Non-pigmented ciliary epithelial cell (primary cell): ENCODE measurements at regions not wholly inside any gene's neighbourhood (a gene's known extent, or its start where the extent isn't known, plus 50 kb on each side); places are given as distances from the start of the nearest gene placed in this dataset.

Source experiments
- DNase-seq: peaks from one replicate; pipeline ENCODE4 v3.0.0-alpha.2; 2010; ENCODE audit warnings: low read depth

DNA sequence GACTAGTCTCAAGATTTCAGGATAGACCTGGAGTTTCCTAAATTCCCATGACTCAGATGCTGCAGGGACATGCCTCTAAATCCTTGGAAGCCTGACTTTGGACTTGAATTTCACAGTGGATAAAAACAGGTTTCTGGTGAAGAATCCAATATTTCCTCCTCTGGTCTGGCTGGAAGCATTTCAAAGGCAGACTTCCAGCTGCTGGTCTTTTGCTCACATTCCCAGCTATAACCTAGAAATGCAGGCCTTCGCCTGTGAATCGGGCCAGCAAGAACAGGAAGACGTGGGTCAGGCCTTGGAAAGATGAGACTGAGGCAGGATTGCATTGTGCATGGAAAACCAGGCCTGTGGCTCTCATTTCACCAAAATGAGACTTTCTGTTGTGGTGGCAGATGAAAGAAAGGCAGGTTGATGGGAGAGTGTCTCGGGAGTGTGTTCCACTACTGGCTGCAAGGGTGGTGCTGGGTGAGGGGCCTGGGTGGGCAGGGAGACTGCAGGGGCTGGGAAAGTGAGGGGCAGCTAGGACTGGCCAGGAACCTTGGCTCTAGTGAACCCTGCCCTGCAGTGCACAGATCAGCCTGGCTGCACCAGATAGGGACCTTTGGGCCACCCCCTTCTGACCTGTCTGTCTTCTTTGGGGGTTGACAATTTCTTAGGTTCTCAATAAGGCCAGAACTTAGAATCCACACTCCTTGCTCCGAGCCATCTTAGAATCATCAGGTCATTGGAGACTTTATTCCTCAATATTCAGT, 488.8 kb upstream of the MKI67 start:
- no peak for DNase-seq

DNA sequence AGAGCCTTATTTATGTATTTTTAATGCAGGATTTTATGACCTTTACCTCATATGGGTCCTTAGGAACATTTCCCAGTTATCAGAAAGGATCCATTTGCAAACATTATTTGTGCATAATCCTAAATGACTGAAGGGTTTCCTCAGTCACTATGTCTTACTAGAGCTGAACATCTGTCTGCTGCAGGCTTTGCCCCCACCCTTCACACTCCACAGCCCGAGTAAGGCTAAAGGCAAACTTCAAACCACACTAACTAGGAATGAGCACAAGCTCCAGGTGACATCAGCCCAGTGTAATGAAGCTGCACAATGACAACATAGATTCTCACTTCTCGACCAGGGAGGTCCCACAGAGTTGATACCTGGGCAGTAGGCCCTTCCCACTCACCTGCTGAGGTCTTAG, 491.3 kb upstream of the MKI67 start:
- no peak for DNase-seq

DNA sequence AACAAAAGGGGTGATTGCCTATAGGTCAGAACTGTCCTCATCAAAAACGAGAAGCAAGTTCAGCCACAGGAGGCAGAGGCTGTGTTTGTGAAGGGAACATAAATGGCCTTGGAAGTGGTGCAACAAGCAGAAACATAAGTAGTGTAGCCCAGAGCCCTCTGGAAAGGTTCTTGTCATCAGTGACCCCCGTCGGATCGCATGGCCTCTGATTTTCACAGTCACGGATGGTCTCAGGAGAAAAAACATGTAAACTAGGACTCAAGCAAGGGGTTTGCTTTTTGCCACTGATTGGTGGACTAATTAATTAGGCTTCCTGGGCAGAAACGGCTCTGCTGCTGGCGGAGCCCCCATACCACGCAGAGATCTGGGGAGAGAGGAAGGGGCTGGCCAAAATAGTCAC, 496.5 kb upstream of the MKI67 start:
- no peak for DNase-seq

DNA sequence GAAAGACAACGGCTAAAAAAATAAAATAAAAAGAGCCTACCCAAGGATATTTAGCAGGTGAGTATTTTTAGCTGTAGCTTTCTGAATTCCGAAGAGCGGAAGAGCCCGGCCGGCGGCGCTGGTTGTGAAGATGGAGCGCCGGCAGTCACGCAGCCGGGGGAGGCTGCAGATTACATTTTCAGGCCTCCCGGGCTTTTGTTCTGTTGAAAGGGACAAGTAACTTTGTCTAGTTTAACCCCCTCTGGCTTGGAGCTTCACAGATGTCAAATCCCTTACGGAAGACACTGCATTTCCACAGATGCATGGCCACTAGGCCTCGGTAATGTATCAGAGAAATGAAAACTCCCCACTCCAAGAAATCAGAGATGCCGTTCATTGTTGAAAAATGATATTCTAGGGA, 497.6 kb upstream of the MKI67 start:
- no peak for DNase-seq

DNA sequence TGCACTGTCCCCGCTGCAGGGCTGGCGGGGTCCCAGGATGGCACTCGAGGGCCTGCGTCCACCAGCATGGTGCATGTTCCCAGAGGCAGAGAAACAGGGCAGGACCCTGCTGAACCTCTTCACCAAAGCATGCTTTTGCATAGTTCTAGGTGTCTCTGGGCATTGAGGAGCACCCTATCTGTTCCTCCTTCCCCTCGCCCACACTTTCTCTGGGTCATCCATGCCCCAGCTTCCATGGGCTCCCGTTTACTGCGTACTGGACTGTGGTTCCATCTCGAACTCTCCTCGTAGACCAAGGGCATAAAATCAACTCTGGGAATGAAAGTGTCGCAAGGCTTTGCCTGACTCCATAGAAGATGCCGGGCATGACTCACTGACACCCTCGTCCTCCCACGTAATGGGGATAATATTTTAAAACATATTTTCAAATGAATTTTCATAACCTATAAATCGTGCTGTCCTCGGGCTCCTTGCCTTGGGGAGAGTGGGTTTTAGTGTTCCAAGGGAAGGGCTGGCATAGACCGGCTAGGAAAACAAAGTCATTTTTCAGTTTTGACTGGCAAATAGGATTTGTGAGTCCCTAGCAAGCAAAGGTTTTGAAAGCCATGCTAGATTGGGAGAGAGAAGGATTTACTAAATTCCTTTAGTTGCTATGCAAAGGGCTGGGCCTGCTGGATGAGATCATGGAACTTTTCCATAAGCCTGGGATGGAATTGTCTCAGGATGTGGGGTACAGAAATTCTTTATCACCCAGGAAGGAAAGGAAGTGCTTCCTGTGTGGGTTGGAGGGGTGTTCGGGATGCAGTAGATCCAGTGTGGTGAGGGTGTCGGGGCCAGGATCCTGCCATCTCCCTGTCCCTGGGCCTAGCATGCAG, 498.7 kb upstream of the MKI67 start:
- DNase-seq = no peak

DNA sequence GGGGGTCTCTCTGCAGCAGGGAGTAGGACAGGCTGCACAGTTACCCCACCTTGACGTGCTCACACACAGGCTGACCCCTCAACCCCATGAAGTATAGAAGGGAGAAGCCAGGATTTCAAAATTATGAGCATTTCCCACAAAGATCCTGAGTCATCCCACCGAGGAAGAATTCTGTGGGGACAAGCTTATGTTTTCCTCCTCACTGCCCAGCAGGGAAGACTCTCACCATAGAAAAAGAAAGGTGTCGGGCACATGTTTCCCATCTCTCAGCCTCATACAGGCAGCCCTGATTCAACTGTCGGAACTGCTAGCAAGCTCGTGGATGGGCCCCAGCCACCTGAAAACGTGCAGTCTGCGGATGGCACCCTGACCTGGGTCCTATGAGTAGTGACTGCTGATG, 499.7 kb upstream of the MKI67 start:
- DNase-seq = no peak

DNA sequence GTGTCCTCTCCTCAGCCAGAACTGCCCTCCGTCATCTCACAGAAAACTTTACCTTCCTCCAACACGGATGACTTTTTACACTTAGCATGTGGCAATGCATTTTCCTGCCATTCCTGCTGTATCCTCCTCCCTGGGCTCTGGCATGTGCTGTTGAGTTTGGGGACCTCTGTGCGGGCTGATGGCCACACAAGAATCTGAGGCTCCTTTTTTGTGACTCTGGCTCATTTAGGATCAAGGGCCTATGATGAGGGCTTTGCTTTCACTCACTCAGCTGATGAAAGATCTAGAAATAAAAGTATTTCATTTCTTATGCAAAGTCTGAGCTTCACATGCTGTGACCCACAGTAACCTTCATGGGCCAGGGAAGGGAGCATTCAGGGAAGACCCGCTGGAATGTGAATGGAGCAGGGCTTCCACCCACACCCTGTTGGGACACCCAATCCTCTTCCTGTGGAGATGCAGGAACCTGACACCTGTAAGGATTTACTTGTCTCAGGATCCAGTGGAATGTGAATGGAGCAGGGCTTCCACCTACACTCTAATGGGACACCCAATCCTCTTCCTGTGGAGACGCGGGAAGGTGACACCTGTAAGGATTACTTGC, 500.3 kb upstream of the MKI67 start:
- no peak for DNase-seq

DNA sequence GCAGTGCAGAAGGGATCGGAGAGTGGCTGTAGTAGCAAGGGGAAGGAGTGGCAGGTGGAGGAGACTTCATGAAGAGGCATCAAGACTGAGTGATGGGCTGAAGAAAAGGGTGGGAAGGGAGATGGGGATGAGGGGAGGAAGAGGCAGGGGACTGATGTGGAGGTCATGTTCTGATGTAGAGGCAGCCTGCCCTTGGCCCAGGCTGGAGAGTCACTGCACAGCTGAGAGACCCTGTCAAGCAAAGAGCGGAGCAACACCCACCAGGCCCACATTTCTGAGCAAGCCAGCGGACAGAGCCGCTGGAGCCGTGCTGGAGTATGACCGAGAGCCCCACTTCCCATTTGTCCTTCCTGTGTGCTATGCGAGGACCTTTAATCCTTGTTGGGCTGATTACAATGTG, 501.6 kb upstream of the MKI67 start:
- DNase-seq = no peak

DNA sequence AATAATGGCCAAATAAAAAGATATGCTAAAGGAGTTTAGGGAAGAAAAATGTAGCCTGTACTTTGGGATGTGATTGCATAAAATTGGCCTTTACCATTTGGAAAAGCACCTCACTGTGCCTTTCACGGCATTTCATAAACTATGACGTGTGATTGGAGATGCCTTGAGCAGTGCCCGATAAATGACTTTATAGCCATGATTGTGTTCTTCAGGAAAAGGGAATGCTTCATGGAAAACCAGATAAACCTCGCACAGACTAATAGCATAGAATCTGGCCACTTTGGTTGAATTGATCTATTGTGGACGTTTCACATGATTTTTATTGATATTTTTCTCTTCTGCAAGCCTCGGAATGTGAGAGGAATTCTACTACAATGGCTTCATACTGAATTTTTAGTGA, 502.0 kb upstream of the MKI67 start:
- DNase-seq = no peak

DNA sequence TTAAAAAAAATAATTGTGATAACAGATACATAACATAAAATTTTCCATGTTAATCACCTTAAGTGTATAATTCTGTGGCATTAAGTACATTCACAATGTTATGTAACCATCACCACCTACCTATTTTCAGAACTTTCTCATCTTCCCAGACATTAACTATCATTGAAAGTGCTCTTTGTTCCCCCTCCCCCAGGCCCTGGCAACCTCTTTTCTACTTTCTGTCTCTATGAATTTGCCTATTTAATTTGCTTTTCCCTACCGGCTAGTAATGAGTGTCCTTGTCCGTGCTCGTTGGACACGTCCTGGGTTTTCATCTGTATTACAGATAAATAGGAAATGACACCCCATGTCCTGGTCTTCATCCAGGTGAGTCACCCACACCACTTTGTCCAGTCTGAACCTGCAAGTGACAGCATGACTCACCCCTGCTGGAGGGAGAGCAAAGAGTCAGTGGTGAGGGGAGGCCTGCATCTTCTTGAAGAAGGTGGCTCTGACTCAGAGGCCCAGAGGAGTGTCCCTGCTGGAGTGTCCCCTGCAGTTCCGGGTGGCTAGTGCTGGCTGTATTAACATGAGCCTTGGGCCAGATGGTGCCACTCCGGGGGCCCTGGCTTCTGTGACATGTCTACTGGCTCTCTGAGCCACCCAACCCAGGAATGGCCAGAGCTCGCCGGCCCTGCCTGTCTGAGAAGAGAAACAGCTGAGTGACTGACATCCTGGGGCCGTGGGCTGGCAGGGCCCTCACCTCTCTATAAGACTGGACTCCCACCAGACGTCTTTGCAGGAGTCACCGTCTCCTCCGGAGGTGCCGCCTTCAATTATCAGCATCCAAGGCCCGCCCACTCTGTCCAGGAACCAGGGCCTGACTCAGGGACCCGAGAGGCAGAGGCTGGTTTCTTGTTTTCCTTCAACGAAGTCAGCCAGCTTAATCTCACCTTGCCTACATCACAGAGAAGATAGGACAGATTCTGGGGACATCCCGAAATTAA, 503.2 kb upstream of the MKI67 start:
- DNase-seq = no peak

DNA sequence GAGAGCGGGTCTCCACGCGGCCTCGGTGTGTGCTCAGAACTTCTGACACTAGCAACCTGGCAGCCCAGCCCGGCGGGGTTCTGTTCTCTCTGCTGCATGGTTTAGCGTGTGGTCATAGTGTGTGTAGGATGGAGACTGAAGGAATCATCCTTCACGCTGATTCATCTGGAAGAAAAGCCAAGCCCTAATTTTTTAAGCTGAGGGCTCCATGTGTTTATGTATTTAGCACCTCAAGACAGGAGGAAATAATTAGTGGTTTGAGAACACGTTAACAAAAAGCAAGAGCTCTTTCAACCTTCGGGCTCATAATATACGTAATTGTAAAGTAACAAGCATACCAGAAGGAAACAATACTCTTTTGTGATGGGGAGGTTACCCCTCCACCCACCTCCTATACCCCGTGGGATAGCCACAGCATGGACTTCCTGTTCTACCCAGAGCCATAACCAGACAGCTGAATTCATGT, 504.6 kb upstream of the MKI67 start:
- DNase-seq = no peak

DNA sequence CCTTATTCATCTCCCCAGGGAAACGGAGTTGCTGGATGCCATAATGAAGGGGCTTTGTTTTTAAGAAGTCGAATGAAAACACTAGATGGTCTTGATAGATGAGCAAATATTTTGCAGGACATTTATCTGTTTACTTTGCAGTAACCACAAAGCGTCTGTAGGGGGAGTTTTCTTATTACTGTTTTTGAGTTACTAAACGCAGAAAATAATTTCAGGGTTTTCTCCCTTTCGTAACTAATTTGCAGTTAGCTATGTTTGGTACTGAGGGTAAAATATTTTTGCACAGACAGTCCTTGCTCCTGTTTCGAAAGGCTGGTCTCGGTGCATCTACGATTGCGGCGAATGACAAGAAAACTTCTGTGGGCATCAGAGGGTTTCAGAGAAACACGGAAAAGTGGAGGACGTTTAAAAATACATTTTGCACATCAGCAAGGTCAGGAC, 505.6 kb upstream of the MKI67 start:
- no peak for DNase-seq

DNA sequence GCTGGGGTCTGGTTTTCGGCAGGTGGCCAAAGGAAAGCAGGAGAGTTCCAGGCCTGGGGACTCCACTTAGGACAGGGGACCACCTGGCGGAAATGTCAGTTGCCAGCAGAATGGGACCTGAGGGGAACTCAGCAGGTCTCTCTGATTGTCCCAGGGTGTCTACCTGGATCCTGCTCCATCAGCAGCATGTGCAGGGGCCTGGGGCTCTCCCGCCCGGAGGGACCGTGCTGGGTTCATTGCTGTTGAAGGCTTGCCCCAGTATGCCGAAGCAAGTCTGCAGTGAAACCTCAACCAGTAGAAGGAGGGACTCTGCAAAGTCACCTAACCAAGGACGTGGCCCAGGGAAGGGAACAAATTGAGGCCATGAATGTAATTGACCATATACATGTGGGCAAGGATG, 506.5 kb upstream of the MKI67 start:
- no peak for DNase-seq

DNA sequence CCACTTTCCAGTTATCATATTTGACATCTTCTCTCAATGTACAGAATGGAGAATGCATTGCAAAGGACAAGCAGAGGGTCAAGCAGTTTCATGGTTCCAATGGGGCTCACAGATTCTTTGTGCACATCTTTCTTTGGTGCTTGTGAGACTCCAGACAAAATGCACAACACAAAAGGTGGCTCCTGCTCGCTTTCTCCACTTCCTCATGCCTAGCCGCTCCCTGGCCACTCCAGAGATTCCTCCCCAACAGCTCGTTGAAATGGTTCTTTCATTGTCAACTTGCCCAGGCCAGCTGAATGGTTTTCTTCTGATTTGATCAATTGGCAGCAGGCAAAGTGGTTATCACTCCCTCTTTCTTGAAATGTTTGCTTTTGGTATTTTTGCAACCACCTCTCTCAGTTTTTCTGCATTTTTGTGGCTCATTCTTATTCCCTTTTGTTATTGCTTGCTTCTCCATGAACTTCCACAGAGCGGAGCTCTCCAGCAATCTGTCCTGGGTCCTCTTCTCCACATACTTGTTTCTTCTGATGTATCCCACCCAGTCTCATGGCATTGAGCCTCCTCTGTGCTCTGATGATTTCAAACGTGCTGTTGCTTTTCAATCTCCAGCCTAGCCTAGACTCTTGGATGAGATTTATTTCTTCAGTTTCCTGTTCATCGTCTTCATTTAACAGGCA, 507.8 kb upstream of the MKI67 start:
- no peak for DNase-seq

DNA sequence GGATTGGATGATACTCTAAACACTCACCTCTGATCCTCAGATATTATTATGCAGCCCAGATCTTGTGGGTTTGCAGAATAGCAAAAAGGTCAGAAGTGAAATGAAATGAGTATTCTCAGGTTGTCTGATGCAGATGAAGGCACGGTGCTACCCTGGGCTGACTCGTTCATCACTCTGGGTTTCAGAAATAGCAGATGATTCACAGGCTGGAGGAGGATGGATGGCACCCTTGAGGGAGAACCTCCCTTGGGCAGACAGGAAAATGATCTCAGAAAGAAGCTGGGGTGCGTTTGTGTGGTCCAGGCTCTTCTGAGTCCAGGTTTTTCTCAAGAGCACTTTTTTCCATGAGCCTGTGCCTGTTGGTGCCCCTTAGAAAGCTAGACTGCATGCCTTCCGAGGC, 515.8 kb upstream of the MKI67 start:
- no peak for DNase-seq

DNA sequence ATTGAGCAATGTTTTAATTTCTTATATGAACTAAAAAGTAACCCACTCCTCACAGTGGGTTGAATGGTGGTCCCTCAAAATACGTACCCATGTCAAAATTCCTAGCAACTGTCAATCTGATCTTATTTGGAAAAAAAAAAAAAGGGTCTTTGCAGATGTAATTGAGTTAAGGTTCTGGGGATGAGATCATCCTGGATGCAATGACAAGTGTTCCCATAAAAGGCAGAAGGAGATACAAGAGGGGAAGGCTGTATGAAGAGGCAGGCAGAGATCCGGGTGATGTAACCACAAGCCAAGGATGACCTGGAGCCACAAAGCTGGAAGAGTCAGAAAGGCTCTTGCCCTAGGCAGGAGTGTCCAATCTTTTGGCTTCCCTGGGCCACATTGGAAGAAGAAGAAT, 516.3 kb upstream of the MKI67 start:
- DNase-seq = no peak

DNA sequence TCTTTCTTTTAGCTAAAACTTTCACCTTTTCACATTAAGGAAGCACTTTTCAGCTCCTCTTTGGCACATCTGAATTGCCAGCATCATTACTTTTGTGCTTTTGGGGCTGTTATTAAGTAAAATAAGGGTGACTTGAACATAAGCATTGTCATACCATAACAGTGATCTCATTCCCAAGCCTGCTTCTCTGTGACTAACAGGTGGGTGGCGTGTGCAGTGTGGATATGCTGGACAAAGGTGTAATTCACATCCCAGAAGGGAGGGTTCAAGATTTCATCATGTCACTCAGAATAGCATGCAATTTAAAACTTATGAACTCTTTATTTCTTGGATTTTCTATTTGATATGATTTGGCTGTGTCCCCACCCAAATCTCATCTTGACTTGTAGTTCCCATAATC, 517.4 kb upstream of the MKI67 start:
- no peak for DNase-seq

DNA sequence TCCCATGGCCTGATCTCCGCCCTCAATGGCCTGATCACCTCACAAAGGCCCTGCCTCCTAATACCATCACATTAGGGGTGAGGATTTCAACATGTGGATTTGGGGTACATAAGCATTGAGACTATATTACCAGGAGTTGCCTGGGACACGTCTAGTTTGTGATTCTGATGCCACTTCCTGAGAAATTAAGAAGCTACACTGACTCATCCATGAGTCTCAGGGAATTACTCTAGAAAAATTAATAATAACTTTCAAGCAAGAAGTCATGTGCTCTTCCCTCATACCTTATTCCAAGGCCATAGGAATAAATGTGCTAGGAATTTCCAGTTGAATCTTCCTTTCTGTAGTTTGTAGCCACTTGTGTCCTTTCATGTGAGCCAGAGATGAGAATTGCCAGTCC, 519.3 kb upstream of the MKI67 start:
- no peak for DNase-seq

DNA sequence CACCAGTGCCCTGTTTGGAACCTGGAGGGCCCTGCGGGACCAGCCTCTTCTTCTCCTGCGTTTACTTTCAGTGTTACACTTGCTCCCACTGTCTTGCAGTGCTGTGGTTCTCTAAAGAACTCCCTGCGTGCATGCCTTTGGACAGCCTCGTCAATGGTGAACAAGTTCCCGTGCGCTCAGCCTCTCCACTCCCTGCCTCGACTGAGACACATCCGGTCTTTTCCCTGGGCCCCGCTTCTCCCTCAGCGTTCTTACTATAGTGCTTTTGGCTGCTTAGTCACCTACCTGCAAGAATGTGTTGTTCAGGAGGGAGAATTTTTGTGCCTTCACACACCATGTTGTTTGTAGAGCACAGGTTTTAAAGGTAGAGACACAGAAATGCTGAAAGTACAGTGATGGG, 520.7 kb upstream of the MKI67 start:
- no peak for DNase-seq

DNA sequence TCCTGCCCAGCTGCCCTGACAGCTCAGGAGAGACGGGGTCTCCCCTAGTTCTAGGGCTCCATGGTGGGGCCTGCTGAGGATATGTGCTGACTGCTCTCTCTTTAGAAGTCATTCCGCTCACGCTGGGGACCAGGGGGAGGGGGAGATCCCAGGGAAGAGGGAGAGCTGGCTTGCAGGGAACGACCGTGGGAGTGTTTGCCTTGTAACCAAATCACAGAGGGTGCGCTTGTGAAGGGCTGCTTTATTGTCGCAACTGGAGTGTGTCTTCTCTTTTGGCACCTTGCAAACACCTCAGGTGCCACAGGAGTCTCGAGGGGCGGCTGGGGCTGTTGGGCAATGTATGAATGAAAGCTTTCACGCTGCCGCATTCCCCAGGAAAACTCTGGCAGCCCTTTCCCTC, 531.3 kb upstream of the MKI67 start:
- DNase-seq = no peak

DNA sequence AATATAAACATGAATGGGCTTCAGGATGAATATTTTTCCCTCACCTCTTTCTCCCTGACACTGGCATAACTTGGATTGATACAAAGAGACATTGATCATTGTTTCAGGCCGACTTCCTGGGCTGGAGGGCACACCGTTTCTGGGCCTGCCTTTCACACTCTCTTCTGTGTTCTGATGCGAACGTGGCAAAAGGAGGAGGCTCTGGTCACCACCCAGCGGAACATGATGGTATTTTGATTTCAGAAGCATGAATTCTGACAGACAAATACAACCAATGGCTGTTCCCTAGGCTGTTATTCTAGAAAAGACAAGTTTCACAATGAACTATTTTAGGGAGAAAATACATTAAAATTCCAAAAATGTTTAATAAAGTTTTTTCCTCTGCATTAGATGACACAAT, 534.5 kb upstream of the MKI67 start:
- DNase-seq = no peak
